Panc1 (cell line): ENCODE measurements at regions not wholly inside any gene's neighbourhood (a gene's known extent, or its start where the extent isn't known, plus 50 kb on each side); places are given as distances from the start of the nearest gene placed in this dataset.

Experiments used
- POLR2AphosphoS5 ChIP-seq: IDR thresholded peaks from 2 replicates; pipeline ENCODE4 v1.6.1; 2012; ENCODE audit warnings: mild to moderate bottlenecking, low read depth, low read length, moderate library complexity
- TCF7L2 ChIP-seq: IDR thresholded peaks from 2 replicates; pipeline ENCODE4 v1.6.1; 2011; ENCODE audit warnings: mild to moderate bottlenecking, low read depth, low read length, inconsistent platforms
- TF ChIP-seq, protein P1 (sequence below): fragments of 450-650 bp; IDR thresholded peaks from 2 replicates; pipeline ENCODE4 v1.5.1; 2017; ENCODE audit warnings: mild to moderate bottlenecking
- TF ChIP-seq, protein P2 (sequence below), 2 experiments: IDR thresholded peaks; 2 replicates each; pipeline ENCODE4 v1.6.1; 2011 to 2012; ENCODE audit warnings: low read depth in 2 of 2, control low read depth in 1 of 2, low read length in 1 of 2, mild to moderate bottlenecking in 1 of 2, moderate library complexity in 1 of 2; ENCODE audit not compliant: insufficient read depth in 1 of 2

DNA sequence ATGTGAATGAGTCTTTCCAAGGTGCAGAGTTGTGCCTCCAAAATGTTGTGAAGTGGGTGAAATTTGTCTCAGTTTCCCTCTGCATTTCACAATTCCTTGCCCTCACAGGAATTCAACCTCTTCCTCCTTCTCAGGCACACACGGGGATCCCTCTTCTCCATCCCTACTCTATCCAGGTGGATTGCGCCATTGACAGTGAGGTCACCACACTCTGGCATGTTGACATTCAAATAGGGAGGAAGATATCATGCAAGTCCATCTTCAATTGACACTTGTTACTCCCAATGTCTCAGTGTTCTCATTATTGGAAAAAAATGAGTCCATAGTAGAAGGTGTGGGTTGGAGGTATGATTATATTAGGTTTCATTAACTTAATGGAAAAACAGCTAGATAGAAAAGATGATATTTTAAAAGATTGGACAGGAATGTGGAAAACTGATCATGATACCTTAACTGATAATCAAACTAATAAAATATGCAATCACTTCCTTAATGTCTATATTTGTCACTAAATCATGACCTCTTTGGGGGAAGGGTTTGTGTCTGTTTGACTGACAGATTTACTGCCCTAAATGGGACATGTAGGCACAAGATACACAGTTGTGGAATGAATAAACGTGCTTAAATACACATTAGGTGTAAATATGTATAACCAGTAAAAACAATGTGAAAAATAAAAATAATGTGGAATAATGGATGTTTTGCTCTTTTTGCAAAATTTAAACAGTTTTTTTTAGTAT lies 213.8 kb upstream of the SLC8A1 start:
- TF ChIP-seq, protein P1, sequence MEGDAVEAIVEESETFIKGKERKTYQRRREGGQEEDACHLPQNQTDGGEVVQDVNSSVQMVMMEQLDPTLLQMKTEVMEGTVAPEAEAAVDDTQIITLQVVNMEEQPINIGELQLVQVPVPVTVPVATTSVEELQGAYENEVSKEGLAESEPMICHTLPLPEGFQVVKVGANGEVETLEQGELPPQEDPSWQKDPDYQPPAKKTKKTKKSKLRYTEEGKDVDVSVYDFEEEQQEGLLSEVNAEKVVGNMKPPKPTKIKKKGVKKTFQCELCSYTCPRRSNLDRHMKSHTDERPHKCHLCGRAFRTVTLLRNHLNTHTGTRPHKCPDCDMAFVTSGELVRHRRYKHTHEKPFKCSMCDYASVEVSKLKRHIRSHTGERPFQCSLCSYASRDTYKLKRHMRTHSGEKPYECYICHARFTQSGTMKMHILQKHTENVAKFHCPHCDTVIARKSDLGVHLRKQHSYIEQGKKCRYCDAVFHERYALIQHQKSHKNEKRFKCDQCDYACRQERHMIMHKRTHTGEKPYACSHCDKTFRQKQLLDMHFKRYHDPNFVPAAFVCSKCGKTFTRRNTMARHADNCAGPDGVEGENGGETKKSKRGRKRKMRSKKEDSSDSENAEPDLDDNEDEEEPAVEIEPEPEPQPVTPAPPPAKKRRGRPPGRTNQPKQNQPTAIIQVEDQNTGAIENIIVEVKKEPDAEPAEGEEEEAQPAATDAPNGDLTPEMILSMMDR = no peak
- no peak for TF ChIP-seq TCF7L2
- TF ChIP-seq, protein P2, sequence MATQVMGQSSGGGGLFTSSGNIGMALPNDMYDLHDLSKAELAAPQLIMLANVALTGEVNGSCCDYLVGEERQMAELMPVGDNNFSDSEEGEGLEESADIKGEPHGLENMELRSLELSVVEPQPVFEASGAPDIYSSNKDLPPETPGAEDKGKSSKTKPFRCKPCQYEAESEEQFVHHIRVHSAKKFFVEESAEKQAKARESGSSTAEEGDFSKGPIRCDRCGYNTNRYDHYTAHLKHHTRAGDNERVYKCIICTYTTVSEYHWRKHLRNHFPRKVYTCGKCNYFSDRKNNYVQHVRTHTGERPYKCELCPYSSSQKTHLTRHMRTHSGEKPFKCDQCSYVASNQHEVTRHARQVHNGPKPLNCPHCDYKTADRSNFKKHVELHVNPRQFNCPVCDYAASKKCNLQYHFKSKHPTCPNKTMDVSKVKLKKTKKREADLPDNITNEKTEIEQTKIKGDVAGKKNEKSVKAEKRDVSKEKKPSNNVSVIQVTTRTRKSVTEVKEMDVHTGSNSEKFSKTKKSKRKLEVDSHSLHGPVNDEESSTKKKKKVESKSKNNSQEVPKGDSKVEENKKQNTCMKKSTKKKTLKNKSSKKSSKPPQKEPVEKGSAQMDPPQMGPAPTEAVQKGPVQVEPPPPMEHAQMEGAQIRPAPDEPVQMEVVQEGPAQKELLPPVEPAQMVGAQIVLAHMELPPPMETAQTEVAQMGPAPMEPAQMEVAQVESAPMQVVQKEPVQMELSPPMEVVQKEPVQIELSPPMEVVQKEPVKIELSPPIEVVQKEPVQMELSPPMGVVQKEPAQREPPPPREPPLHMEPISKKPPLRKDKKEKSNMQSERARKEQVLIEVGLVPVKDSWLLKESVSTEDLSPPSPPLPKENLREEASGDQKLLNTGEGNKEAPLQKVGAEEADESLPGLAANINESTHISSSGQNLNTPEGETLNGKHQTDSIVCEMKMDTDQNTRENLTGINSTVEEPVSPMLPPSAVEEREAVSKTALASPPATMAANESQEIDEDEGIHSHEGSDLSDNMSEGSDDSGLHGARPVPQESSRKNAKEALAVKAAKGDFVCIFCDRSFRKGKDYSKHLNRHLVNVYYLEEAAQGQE (IDR thresholded peaks at IDR 0.05; ENCODE audit: insufficient read depth in 1 of 2, low read depth in 2 of 2, low read length in 1 of 2) = no peak
- TF ChIP-seq POLR2AphosphoS5 = no peak
